HG03439 (cell line): ENCODE measurements at regions not wholly inside any gene's neighbourhood (a gene's known extent, or its start where the extent isn't known, plus 50 kb on each side); places are given as distances from the start of the nearest gene placed in this dataset.
A peak's percentile ranks its signal among the peaks of the same experiment; 100 is the strongest.
"Not testable (repeated sequence)": the region's sequence is repeated elsewhere in the genome, so short reads cannot be mapped to it uniquely, and the experiment has no call there.

Experiments used
- ATAC-seq: cut with Tn5 transposase; IDR thresholded peaks from one replicate; pipeline ENCODE4 v1.9.1; 2021; ENCODE audit warnings: mild to moderate bottlenecking, moderate library complexity; ENCODE audit not compliant: unreplicated experiment

DNA sequence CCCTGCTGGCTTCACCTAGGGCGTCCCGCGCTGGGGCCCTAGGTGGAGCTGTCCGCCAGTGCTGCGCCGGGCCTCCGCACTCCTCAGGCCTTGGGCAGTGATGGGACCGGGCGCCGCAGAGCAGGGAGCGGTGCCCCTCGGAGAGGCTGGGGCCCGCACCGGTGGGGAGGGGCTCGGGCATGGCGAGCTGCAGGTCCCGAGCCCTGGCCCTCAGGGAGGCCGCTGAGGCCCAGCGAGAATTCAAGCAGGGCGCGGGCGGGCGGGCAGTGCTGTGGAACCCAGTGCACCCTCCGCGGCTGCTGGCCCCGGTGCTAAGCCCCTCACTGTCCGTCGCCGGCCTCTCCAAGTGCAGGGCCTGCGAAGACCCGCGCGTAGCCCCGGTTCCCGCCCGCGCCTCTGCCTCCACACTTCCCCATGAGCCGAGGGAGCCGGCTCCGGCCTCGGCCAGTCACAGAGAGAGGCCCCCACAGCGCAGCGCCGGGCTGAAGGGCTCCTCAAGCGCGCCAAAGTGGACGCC lies 565.1 kb upstream of the NDST4 start:
- no peak for ATAC-seq

DNA sequence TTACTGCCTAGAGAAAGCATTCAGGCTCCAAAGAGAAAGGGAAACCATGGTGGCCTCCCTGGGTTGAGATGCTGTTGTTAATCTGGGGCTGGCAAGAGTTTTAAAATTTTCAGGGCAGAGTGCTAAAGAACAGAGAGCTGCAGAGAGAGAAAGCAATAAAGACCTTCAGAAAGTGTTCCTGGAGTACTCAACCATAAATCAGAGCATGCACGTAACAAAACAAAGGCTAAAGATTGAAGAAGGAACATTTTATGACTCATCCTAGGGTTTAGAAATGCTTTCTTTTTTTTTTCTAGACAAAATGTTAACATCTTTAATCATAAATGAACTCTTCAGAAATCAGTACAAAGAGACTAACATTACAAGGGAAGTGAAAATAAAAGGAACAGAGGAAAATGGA lies 562.3 kb upstream of the NDST4 start:
- ATAC-seq, result no peak

DNA sequence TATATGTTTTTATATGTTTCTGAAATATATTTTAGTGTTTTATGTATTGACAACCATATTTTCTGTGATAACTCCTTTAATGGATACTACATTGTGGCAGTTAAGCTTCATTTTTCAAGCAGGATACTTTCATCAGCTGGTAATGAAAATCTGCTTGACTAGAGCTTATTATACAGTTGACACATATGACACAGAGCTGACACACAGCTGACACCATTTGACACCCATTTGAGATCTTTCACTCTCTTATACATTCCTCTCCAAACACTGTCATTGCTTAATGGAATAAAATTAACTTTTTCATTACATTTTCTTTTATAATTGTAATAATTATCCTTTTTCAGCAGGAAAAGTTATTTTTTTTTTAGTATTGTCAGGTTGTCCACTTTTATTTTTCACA lies 561.1 kb upstream of the NDST4 start:
- ATAC-seq, result no peak

DNA sequence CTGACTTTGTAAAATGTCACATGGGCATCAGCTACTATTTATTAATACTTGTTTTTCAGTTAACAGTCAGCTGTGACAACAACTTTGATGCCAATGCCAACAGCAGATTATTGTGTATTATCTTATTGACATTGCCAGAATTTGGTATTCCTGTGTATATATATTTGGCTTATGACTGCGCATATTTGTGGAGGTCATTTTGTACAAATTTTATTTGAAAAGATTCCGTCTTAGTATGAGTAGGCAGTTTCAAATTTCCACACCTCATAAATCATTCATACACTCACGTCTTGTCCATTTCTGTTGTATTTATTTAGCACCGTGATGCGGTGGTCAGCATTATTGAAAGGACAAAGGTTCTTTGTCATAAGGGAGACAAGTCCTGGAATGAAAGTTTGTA lies 558.2 kb upstream of the NDST4 start:
- ATAC-seq, result no peak

DNA sequence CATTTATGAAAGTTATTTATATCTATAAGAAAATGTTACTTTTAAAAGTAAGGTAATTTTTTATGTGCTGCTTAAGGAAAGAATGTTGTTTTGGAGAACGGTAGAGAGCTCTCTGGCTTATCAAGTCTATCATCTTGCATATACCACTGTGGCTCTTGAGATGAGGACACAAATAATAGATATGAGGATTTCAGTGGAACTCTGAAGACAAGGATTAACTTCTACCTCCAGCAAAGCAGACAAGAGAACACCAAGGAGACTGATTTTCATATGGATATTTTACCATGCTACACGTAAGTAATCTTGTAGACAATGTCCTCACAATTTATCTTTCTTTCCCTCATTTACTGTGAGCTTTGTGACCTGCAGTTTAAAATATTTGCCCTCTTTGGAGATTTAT lies 557.5 kb upstream of the NDST4 start:
- no peak for ATAC-seq

- ATAC-seq, result no peak
These were observed 555.0 kb upstream of the NDST4 start for GRCh38 chr4:115668396-115668795.

DNA sequence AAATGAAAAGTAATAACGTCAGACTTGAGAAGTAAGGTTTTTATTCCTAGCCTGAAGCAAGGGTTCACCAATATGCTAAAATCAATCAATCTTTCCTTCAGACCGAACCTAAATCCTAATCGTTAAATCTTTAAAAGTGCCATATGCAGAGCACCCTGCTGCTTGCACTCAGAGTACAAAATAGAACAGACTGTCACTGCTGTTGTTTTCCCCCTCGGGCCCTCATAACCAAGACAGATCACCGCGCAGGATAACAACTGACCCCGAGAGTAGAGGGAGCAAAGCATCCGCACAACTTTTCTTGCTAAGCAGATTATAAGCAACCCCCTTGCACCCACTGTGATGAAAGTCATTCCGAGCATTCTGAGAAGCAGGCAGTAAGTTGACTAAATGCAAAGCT lies 550.9 kb upstream of the NDST4 start:
- ATAC-seq, result no peak

DNA sequence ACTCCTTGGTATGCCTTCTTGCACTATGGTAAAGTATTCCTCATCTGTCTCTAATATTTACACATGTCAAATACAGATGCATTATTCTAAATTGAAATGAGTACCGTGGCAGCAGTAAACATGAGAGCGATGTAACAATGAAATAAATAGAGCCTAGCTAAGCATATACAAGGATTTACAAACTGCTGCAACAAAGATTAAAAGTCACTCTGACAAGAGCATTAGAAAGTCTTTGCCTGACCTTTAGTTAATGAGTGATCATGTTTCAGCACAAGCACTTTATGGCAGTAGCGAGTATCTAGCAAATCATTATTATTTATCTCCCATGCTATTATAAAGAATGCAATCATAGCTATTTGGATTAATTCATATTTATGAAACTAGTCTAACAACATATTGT lies 547.0 kb upstream of the NDST4 start:
- no peak for ATAC-seq

DNA sequence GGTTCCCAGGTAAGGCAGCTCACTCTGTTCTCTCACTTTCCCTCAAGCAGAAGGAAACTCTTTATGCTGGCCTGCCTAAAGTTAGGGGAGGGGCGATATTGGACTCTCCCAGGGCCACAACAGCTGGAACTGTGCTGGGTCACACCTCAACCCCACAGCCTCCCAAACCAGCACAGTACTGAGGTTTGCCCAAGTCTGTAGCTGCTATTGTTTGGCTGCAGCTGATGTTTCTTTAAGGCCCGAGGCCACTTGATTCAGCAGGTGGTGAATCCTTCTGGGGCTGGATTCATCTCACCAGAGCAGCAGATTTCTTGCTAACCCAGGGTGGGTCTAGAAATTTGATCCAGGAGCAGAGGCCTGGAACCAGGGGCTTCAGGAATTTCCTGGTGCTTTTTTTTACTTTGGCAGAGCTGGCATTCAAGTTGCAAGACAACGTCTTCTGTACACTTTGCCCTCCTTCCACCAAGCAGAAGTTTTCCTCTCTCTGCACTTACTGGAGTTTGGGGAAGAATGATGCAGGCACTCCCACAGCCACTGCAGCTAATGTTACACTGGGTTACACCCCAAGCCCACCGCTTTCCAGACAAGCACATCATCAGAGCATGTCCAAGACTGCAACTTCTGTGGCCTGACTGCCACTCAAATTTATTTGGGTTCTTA lies 544.7 kb upstream of the NDST4 start:
- ATAC-seq, result no peak

DNA sequence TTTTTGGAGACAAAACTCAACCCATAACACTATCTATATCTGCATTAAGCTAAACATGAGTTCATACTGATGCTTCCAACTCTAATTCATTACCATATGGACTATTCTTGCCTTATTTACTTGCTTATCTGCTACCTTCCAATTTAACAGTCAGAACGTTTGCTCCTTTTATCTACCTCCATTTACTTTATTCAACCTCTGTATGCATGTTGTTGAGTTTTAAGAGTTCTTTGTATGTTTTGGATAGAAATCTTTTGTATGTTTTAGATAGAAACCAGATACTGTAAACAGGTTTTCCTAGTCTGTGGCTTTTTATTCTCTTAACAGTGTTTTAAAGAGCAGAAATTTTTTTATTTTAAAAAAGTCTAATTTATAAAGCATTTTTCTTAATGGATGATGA lies 542.2 kb upstream of the NDST4 start:
- ATAC-seq, result no peak

DNA sequence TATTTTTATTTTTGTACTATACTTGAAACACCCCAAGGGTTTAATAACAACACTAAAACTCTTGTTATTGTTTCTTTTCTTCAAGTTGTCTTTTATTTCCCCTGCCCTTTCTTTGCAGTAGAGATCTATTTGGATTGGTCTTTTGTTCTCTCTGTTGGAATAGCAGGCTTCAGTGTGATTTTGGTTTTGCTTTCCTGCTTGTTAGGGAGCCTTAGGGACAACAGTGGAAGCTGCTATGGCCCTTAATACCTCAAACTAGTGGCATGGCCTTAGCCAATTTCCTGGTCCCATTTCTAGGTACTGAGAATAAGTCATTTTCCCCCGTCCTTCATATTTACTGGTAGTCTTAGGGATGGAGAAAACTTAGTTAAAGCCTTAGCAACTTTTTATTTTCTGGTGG lies 535.4 kb upstream of the NDST4 start:
- no peak for ATAC-seq

- ATAC-seq, result no peak
These were observed 515.9 kb upstream of the NDST4 start for GRCh38 chr4:115629270-115629669.

GRCh38 chr4:115609631-115610030 lies 496.2 kb upstream of the NDST4 start:
- ATAC-seq, result no peak

DNA sequence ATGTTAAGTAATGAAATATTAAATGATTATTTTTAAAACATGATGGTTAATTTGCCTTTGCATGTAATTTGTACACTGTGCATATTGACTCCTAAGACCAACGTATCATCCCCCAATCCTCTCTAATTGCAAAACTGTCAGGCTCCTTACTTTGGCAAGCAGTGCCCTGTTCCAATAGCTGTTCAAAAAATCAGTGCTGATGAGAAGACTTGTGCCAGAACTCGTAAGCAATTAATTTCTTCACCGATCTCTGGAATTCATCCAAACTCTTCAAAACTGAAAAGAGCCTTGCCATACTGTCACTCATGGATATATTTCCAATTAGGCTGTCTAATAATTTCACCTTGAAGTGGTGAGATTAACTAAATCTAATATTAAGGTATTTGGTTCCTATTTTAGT lies 493.9 kb upstream of the NDST4 start:
- no peak for ATAC-seq

GRCh38 chr4:115596265-115597001 lies 483.0 kb upstream of the NDST4 start:
- ATAC-seq, result no peak

DNA sequence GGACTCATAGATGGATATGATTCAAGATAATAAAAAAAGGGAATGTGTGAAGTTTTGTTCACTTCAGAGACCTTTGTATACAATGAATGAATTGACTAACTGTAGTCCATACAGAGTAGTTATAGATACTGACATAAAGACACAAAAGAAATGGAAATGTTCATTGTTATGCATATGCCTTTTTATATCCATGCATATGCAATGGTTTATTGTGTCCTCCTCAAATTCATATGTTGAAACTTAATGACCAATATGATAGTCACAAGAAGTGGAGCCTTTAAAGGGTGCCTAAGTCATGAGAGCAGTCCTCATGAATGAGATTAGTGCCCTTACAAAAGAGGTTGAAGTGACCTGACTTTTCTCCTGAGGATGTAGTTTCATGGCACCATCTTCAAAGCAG lies 467.5 kb upstream of the NDST4 start:
- ATAC-seq, result no peak

DNA sequence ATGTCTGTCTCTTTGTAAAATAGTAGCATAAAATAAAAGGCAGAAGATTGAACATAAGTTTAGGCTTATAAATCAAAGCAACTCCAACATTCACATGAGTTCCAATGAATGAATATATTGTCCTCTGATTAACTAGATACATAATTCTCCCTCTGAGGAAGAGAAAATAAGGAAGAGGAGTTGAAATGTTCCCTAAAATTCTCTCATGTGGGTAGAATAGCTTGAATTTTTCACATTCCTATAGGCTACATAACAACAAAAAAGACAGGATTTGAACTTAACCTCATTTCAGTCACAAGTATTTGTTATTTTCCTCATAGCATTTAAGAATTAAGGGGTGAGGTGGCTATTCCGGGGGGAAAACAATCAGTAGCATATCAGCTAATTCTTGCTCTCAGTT lies 462.4 kb upstream of the NDST4 start:
- ATAC-seq, result no peak

- no peak for ATAC-seq
These were observed 449.1 kb upstream of the NDST4 start for GRCh38 chr4:115562506-115562905.

GRCh38 chr4:115548123-115548522 lies 434.7 kb upstream of the NDST4 start:
- ATAC-seq, result no peak

DNA sequence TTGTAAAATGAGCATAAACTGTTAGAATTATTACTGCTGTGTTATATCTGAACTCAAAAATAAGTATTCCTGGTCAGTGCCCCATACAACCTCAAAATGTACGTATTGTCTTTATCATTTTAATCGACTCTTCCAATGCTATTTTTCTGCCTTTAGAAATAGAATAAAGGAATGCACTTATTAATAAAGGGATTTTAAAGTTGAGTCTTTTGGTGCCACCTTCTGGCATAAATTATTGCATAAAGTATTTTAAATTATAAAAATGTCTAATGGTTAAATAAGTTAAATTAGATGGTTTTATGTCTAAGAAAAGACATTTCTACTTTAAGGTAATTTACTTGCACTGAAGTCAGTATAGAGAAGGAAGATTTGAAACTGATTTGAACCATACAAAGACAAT lies 424.0 kb upstream of the NDST4 start:
- no peak for ATAC-seq

- ATAC-seq, result no peak
These were observed 415.7 kb upstream of the NDST4 start for GRCh38 chr4:115529126-115529525.

DNA sequence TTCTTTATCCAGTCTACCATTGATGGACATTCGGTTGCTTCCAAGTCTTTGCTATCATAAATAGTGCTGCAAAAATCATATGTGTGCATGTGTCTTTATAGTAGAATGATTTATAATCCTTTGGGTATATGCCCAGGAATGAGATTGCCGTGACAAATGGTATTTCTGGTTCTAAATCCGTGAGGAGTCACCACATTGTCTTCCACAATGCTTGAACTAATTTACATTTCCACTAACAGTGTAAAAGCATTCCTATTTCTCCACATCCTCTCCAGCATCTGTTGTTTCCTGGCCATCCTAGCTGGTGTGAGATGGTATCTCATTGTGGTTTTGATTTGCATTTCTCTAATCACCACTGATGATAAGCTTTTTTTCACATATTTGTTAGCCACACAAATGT lies 406.1 kb upstream of the NDST4 start:
- not testable (repeated sequence) for ATAC-seq

DNA sequence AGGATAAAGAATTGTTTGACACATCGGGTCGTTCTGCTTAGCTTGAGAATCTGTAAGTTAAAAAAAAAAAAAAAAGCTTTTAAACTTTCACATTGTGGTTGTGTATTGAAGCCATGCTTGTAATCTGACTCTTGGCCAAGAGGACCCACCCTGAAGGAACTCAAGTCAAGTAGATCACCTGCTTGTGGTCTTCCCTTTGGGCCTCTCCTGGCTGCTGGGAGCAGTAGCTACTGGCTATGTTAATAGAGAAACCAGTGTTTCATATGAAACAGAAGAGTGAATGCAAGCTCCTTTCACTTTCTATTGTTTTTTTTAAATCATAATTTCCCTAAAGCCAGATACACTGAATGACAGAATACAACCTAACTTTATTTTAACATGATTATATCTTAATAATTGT lies 402.4 kb upstream of the NDST4 start:
- peak; percentile 93 for ATAC-seq
